Heart left ventricle (tissue), 13 donors: ENCODE measurements at regions not wholly inside any gene's neighbourhood (a gene's known extent, or its start where the extent isn't known, plus 50 kb on each side); places are given as distances from the start of the nearest gene placed in this dataset.

Source experiments
- POLR2A ChIP-seq, 2 donors: fragments of 450-650 bp; IDR thresholded peaks; one replicate each; pipeline ENCODE4 v1.6.1; 2017; ENCODE audit warnings: antibody characterized with exemption in 2 of 2, mild to moderate bottlenecking in 2 of 2, moderate library complexity in 2 of 2
- TF ChIP-seq, protein P1 (sequence below), 12 donors: fragments of 200-600 bp; sonication (generic) in 4 of 12; IDR thresholded peaks; one replicate each; pipeline versions ENCODE4 v1.5.0 to v1.8.0; 2018 to 2022; ENCODE audit warnings: antibody characterized with exemption in 12 of 12, mild to moderate bottlenecking in 5 of 12
- donor health status: ischemic (EF 13 %, LVEDD 7.1; RV severe dilation, severe dysfunction).
- donor health status: DM: no; HTN: yes; CAD: no.
- donor health status: DM: no; HTN: no; CAD: no.
- donor health status: ischemic (EF 25% LVEDD 6.9; RV normal size, moderate dysfunction).
- donor health status: ischemic (EF 25% LVEDD 5.7; RV mildly dilated, moderate dysfunction).
- donor health status: ischemic (EF 35%, LVEDD 5.7; RV mildly dilated, moderate dysfunction).
- donor health status: nonischemic (EF 11% LVEDD 7.7; RV severe dilation, severe dysfunction).
- donor health status: DM: yes; HTN: yes; CAD: no.
- donor health status: PGD.
- donor health status: ischemic (EF 29% LVEDD 5.4; RV normal size, mild dysfunction).
- donor health status: nonischemic (EF 23%, LVEDD 6.1; RV moderate dilation, normal function).

DNA sequence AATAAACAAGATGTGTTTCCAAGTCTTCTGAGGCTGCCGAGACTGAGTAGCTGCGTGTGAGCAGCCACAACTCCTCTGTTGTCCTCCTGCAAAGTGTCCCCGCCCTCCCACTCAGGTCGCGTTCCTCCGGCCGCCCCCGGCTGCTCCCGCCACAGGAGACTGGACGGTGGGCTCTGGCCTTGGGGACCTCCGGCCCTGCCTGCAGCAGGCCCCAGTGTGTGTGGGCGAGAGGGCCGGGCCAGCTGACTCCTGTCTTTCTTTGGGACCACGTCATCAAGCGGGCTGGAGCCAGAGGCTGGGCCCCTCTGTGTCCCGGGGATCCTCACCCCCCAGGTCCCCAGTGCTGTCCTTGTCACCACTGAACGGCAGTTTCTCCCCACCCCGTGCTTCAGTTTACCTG lies 175.3 kb downstream of the NPIPB11 start:
- TF ChIP-seq, protein P1, sequence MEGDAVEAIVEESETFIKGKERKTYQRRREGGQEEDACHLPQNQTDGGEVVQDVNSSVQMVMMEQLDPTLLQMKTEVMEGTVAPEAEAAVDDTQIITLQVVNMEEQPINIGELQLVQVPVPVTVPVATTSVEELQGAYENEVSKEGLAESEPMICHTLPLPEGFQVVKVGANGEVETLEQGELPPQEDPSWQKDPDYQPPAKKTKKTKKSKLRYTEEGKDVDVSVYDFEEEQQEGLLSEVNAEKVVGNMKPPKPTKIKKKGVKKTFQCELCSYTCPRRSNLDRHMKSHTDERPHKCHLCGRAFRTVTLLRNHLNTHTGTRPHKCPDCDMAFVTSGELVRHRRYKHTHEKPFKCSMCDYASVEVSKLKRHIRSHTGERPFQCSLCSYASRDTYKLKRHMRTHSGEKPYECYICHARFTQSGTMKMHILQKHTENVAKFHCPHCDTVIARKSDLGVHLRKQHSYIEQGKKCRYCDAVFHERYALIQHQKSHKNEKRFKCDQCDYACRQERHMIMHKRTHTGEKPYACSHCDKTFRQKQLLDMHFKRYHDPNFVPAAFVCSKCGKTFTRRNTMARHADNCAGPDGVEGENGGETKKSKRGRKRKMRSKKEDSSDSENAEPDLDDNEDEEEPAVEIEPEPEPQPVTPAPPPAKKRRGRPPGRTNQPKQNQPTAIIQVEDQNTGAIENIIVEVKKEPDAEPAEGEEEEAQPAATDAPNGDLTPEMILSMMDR (IDR thresholded peaks at IDR 0.05) = no peak
- TF ChIP-seq POLR2A (IDR thresholded peaks at IDR 0.05) = no peak
